HEK293 (cell line): ENCODE measurements at regions not wholly inside any gene's neighbourhood (a gene's known extent, or its start where the extent isn't known, plus 50 kb on each side); places are given as distances from the start of the nearest gene placed in this dataset.
A peak's percentile ranks its signal among the peaks of the same experiment; 100 is the strongest.

ENCODE experiments used
- FEZF1 ChIP-seq: fragments of 450-650 bp; formaldehyde crosslinking; IDR thresholded peaks from 2 replicates; pipeline ENCODE4 v1.5.1; 2016; ENCODE audit warnings: missing biosample characterization, missing genetic modification characterization
- HOXD13 ChIP-seq: sonication (generic); formaldehyde crosslinking; IDR thresholded peaks from 2 replicates; pipeline ENCODE4 v1.8.0; 2022; ENCODE audit warnings: missing genetic modification reagents, borderline replicate concordance
- IKZF3 ChIP-seq: fragments of 450-650 bp; IDR thresholded peaks from 2 replicates; pipeline ENCODE4 v1.5.0; 2018; ENCODE audit warnings: missing biosample characterization, mild to moderate bottlenecking, missing genetic modification characterization, moderate library complexity
- REPIN1 ChIP-seq: fragments of 450-650 bp; formaldehyde crosslinking; IDR thresholded peaks from 2 replicates; pipeline ENCODE4 v1.5.1; 2017; ENCODE audit warnings: missing biosample characterization, missing genetic modification characterization, low read depth
- WT1 ChIP-seq: fragments of 450-650 bp; formaldehyde crosslinking; IDR thresholded peaks from 2 replicates; pipeline ENCODE4 v1.5.1; 2016; ENCODE audit warnings: missing biosample characterization, missing genetic modification characterization
- YY1 ChIP-seq: fragments of 450-650 bp; formaldehyde crosslinking; IDR thresholded peaks from 2 replicates; pipeline ENCODE4 v1.5.1; 2018; ENCODE audit warnings: missing biosample characterization, missing genetic modification characterization
- ZBTB1 ChIP-seq: fragments of 450-650 bp; formaldehyde crosslinking; IDR thresholded peaks from 2 replicates; pipeline ENCODE4 v1.5.1; 2016; ENCODE audit warnings: missing biosample characterization, missing genetic modification characterization
- ZEB2 ChIP-seq: fragments of 450-650 bp; formaldehyde crosslinking; IDR thresholded peaks from 2 replicates; pipeline ENCODE4 v1.5.1; 2016; ENCODE audit warnings: missing biosample characterization, missing genetic modification characterization
- ZFP37 ChIP-seq: fragments of 450-650 bp; formaldehyde crosslinking; IDR thresholded peaks from 2 replicates; pipeline ENCODE4 v1.5.1; 2016; ENCODE audit warnings: missing biosample characterization, missing genetic modification characterization
- ZIC2 ChIP-seq: fragments of 450-650 bp; formaldehyde crosslinking; IDR thresholded peaks from 2 replicates; pipeline ENCODE4 v1.5.1; 2016; ENCODE audit warnings: missing biosample characterization, missing genetic modification characterization
- ZNF114 ChIP-seq: fragments of 450-650 bp; formaldehyde crosslinking; IDR thresholded peaks from 2 replicates; pipeline ENCODE4 v1.5.0; 2017; ENCODE audit warnings: missing biosample characterization, missing genetic modification characterization
- ZNF16 ChIP-seq: fragments of 450-650 bp; formaldehyde crosslinking; IDR thresholded peaks from 2 replicates; pipeline ENCODE4 v1.5.1; 2016; ENCODE audit warnings: low read depth, missing biosample characterization, missing genetic modification characterization
- ZNF214 ChIP-seq: fragments of 450-650 bp; formaldehyde crosslinking; IDR thresholded peaks from 2 replicates; pipeline ENCODE4 v1.5.1; 2017; ENCODE audit warnings: missing biosample characterization, mild to moderate bottlenecking, missing genetic modification characterization, borderline replicate concordance
- ZNF23 ChIP-seq: fragments of 450-650 bp; formaldehyde crosslinking; IDR thresholded peaks from 2 replicates; pipeline ENCODE4 v1.5.1; 2016; ENCODE audit warnings: missing biosample characterization, missing genetic modification characterization, borderline replicate concordance
- ZNF248 ChIP-seq: fragments of 450-650 bp; formaldehyde crosslinking; IDR thresholded peaks from 2 replicates; pipeline ENCODE4 v1.5.1; 2017; ENCODE audit warnings: missing biosample characterization, missing genetic modification characterization
- ZNF266 ChIP-seq: fragments of 450-650 bp; formaldehyde crosslinking; IDR thresholded peaks from 2 replicates; pipeline ENCODE4 v1.5.1; 2016; ENCODE audit warnings: missing biosample characterization, missing genetic modification characterization, low read depth
- ZNF292 ChIP-seq: fragments of 450-650 bp; formaldehyde crosslinking; IDR thresholded peaks from 2 replicates; pipeline ENCODE4 v1.5.1; 2016; ENCODE audit warnings: low read depth, missing biosample characterization, missing genetic modification characterization, borderline replicate concordance
- ZNF311 ChIP-seq: fragments of 450-650 bp; formaldehyde crosslinking; IDR thresholded peaks from 2 replicates; pipeline ENCODE4 v1.5.1; 2017; ENCODE audit warnings: missing biosample characterization, missing genetic modification characterization, borderline replicate concordance
- ZNF433 ChIP-seq: fragments of 450-650 bp; formaldehyde crosslinking; IDR thresholded peaks from 2 replicates; pipeline ENCODE4 v1.5.1; 2016; ENCODE audit warnings: missing biosample characterization, missing genetic modification characterization, low read depth
- ZNF473 ChIP-seq: fragments of 450-650 bp; formaldehyde crosslinking; IDR thresholded peaks from 2 replicates; pipeline ENCODE4 v1.5.1; 2017; ENCODE audit warnings: missing biosample characterization, missing genetic modification characterization
- ZNF549 ChIP-seq: fragments of 450-650 bp; IDR thresholded peaks from 2 replicates; pipeline ENCODE4 v1.5.1; 2018; ENCODE audit warnings: missing biosample characterization, missing genetic modification characterization, mild to moderate bottlenecking, inconsistent platforms, moderate library complexity
- ZNF623 ChIP-seq: fragments of 450-650 bp; formaldehyde crosslinking; IDR thresholded peaks from 2 replicates; pipeline ENCODE4 v1.5.1; 2016; ENCODE audit warnings: missing biosample characterization, missing genetic modification characterization
- ZNF624 ChIP-seq: fragments of 450-650 bp; formaldehyde crosslinking; IDR thresholded peaks from 2 replicates; pipeline ENCODE4 v1.5.1; 2017; ENCODE audit warnings: missing biosample characterization, missing genetic modification characterization
- ZNF626 ChIP-seq: fragments of 450-650 bp; sonication (Bioruptor Pico); formaldehyde crosslinking; IDR thresholded peaks from 2 replicates; pipeline ENCODE4 v1.5.1; 2018; ENCODE audit warnings: missing biosample characterization, missing genetic modification characterization, inconsistent platforms
- ZNF658 ChIP-seq: fragments of 450-650 bp; formaldehyde crosslinking; IDR thresholded peaks from 2 replicates; pipeline ENCODE4; 2016; ENCODE audit warnings: missing biosample characterization, missing genetic modification characterization
- ZNF837 ChIP-seq: fragments of 450-650 bp; formaldehyde crosslinking; IDR thresholded peaks from 2 replicates; pipeline ENCODE4 v1.5.1; 2016; ENCODE audit warnings: missing biosample characterization, missing genetic modification characterization
- ZSCAN16 ChIP-seq: fragments of 450-650 bp; formaldehyde crosslinking; IDR thresholded peaks from 2 replicates; pipeline ENCODE4 v1.5.1; 2016; ENCODE audit warnings: missing biosample characterization, missing genetic modification characterization
- TF ChIP-seq, protein P1 (sequence below): sonication (generic); formaldehyde crosslinking; IDR thresholded peaks from 2 replicates; pipeline ENCODE4 v1.8.1; 2022; ENCODE audit warnings: mild to moderate bottlenecking, moderate library complexity, missing genetic modification reagents
- TF ChIP-seq, protein P2 (sequence below): fragments of 450-650 bp; formaldehyde crosslinking; IDR thresholded peaks from 2 replicates; pipeline ENCODE4 v1.5.1; 2016; ENCODE audit warnings: missing biosample characterization, missing genetic modification characterization
- TF ChIP-seq, protein P3 (sequence below): fragments of 450-650 bp; formaldehyde crosslinking; IDR thresholded peaks from 2 replicates; pipeline ENCODE4 v1.5.1; 2016; ENCODE audit warnings: missing biosample characterization, missing genetic modification characterization
- TF ChIP-seq, protein P4 (sequence below): fragments of 450-650 bp; formaldehyde crosslinking; IDR thresholded peaks from 2 replicates; pipeline ENCODE4 v1.5.1; 2016; ENCODE audit warnings: missing biosample characterization, missing genetic modification characterization
- TF ChIP-seq, protein P5 (sequence below): fragments of 450-650 bp; formaldehyde crosslinking; IDR thresholded peaks from 2 replicates; pipeline ENCODE4 v1.5.1; 2017; ENCODE audit warnings: missing biosample characterization, mild to moderate bottlenecking, missing genetic modification characterization, moderate library complexity
- TF ChIP-seq, protein P6 (sequence below): fragments of 450-650 bp; formaldehyde crosslinking; IDR thresholded peaks from 2 replicates; pipeline ENCODE4 v1.5.1; 2017; ENCODE audit warnings: missing biosample characterization, missing genetic modification characterization

DNA sequence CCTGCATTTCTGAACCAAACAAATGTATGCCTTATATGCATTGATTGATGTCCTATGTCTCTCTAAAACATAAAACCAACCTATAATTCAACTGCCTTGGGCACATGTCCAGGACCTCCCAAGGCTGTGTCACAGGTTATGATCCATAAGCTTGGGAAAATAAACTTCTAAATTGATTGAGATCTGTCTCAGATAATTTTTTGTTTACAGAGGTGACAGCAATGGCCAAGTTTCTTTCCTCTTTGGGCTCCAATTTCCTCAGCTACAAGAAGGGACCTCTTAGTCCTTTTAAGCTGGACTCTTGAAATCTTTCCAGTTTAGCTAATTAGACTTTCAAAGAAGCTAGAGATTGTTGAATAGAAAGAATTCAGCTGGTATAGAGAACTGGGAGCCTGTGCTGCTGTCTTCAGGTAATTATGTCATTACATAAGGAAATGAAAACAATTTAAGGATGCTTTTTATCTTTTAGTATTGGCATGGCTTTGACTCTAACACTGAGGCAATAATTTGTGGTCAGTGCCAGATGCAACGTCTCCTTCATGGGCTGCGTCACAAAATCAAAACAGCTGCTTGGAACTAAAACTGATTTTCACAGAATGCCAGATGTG, 412.1 kb upstream of the TRIB2 start (continued):
- TF ChIP-seq, protein P1, sequence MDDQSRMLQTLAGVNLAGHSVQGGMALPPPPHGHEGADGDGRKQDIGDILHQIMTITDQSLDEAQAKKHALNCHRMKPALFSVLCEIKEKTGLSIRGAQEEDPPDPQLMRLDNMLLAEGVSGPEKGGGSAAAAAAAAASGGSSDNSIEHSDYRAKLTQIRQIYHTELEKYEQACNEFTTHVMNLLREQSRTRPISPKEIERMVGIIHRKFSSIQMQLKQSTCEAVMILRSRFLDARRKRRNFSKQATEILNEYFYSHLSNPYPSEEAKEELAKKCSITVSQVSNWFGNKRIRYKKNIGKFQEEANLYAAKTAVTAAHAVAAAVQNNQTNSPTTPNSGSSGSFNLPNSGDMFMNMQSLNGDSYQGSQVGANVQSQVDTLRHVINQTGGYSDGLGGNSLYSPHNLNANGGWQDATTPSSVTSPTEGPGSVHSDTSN: no peak
- no peak for TF ChIP-seq ZNF16 (tag by site-specific recombination)
- TF ChIP-seq HOXD13: peak; percentile 85; the same call in 1 of the 2 replicates
- no peak for TF ChIP-seq YY1
- TF ChIP-seq ZNF549 (tag by site-specific recombination): no peak
- TF ChIP-seq, protein P2, sequence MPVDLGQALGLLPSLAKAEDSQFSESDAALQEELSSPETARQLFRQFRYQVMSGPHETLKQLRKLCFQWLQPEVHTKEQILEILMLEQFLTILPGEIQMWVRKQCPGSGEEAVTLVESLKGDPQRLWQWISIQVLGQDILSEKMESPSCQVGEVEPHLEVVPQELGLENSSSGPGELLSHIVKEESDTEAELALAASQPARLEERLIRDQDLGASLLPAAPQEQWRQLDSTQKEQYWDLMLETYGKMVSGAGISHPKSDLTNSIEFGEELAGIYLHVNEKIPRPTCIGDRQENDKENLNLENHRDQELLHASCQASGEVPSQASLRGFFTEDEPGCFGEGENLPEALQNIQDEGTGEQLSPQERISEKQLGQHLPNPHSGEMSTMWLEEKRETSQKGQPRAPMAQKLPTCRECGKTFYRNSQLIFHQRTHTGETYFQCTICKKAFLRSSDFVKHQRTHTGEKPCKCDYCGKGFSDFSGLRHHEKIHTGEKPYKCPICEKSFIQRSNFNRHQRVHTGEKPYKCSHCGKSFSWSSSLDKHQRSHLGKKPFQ: no peak
- TF ChIP-seq, protein P3, sequence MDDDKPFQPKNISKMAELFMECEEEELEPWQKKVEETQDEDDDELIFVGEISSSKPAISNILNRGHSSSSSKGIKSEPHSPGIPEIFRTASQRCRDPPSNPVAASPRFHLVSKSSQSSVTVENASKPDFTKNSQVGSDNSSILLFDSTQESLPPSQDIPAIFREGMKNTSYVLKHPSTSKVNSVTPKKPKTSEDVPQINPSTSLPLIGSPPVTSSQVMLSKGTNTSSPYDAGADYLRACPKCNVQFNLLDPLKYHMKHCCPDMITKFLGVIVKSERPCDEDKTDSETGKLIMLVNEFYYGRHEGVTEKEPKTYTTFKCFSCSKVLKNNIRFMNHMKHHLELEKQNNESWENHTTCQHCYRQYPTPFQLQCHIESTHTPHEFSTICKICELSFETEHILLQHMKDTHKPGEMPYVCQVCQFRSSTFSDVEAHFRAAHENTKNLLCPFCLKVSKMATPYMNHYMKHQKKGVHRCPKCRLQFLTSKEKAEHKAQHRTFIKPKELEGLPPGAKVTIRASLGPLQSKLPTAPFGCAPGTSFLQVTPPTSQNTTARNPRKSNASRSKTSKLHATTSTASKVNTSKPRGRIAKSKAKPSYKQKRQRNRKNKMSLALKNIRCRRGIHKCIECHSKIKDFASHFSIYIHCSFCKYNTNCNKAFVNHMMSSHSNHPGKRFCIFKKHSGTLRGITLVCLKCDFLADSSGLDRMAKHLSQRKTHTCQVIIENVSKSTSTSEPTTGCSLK (tag by site-specific recombination): no peak
- peak; percentile 93 for TF ChIP-seq WT1 (tag by site-specific recombination)
- TF ChIP-seq ZNF311 (tag by site-specific recombination): no peak
- peak; percentile 74 for TF ChIP-seq ZEB2 (tag by site-specific recombination)
- no peak for TF ChIP-seq ZNF114 (tag by site-specific recombination)
- TF ChIP-seq ZNF473 (tag by site-specific recombination): no peak
- TF ChIP-seq, protein P4, sequence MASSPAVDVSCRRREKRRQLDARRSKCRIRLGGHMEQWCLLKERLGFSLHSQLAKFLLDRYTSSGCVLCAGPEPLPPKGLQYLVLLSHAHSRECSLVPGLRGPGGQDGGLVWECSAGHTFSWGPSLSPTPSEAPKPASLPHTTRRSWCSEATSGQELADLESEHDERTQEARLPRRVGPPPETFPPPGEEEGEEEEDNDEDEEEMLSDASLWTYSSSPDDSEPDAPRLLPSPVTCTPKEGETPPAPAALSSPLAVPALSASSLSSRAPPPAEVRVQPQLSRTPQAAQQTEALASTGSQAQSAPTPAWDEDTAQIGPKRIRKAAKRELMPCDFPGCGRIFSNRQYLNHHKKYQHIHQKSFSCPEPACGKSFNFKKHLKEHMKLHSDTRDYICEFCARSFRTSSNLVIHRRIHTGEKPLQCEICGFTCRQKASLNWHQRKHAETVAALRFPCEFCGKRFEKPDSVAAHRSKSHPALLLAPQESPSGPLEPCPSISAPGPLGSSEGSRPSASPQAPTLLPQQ (tag by site-specific recombination): 0 out of 2 replicates have a peak, but pooled peaks have one; percentile 44
- peak; percentile 83; the same call in 1 of the 2 replicates for TF ChIP-seq IKZF3 (tag by site-specific recombination)
- TF ChIP-seq FEZF1 (tag by site-specific recombination): peak; percentile 92
- no peak for TF ChIP-seq ZBTB1 (tag by site-specific recombination)
- TF ChIP-seq ZNF214 (tag by site-specific recombination): no peak
- no peak for TF ChIP-seq ZNF624 (tag by site-specific recombination)
- no peak for TF ChIP-seq ZNF23 (tag by site-specific recombination)
- TF ChIP-seq, protein P5, sequence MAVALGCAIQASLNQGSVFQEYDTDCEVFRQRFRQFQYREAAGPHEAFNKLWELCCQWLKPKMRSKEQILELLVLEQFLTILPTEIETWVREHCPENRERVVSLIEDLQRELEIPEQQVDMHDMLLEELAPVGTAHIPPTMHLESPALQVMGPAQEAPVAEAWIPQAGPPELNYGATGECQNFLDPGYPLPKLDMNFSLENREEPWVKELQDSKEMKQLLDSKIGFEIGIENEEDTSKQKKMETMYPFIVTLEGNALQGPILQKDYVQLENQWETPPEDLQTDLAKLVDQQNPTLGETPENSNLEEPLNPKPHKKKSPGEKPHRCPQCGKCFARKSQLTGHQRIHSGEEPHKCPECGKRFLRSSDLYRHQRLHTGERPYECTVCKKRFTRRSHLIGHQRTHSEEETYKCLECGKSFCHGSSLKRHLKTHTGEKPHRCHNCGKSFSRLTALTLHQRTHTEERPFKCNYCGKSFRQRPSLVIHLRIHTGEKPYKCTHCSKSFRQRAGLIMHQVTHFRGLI (tag by site-specific recombination): peak; percentile 26; the same call in 1 of the 2 replicates
- TF ChIP-seq ZNF837 (tag by site-specific recombination): no peak
- no peak for TF ChIP-seq ZNF433
- 0 out of 2 replicates have a peak, but pooled peaks have one; percentile 7 for TF ChIP-seq ZIC2 (tag by site-specific recombination)
- TF ChIP-seq ZNF266 (tag by site-specific recombination): no peak
- TF ChIP-seq ZNF292 (tag by site-specific recombination): no peak
- no peak for TF ChIP-seq ZNF626 (tag by site-specific recombination)
- no peak for TF ChIP-seq REPIN1 (tag by site-specific recombination)
- no peak for TF ChIP-seq ZNF248 (tag by site-specific recombination)
- no peak for TF ChIP-seq ZNF658 (tag by site-specific recombination)
- no peak for TF ChIP-seq ZFP37 (tag by site-specific recombination)
- TF ChIP-seq ZSCAN16 (tag by site-specific recombination): no peak
- no peak for TF ChIP-seq ZNF623
- TF ChIP-seq, protein P6, sequence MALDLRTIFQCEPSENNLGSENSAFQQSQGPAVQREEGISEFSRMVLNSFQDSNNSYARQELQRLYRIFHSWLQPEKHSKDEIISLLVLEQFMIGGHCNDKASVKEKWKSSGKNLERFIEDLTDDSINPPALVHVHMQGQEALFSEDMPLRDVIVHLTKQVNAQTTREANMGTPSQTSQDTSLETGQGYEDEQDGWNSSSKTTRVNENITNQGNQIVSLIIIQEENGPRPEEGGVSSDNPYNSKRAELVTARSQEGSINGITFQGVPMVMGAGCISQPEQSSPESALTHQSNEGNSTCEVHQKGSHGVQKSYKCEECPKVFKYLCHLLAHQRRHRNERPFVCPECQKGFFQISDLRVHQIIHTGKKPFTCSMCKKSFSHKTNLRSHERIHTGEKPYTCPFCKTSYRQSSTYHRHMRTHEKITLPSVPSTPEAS (tag by site-specific recombination): peak; percentile 69
